NCI-H226 (cell line): ENCODE measurements at regions not wholly inside any gene's neighbourhood (a gene's known extent, or its start where the extent isn't known, plus 50 kb on each side); places are given as distances from the start of the nearest gene placed in this dataset.
"Not testable (repeated sequence)": the region's sequence is repeated elsewhere in the genome, so short reads cannot be mapped to it uniquely, and the experiment has no call there.

Experiments used
- DNase-seq: peaks from one replicate; pipeline ENCODE4 v3.0.0-alpha.2; 2015

DNA sequence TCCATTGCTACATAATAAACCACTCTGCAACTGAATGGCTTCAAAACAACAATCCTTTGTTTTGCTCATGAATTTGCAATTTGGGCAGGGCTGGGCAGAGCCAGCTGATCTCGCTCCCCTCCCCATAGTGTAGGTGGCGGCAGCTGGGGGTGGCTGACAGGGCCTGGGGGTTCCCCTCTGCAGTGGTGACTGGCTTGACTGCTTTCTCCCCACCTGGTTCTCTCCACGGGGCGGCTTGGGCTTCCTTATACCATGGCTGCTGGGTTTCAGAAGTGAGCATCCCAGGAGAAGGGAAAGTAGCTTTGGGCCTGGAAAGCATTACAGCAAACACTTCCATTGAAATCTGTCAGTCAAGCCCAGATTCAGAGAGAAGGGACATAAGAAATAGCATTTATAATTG, 129.7 kb upstream of the ZBTB40 start:
- DNase-seq: no peak

DNA sequence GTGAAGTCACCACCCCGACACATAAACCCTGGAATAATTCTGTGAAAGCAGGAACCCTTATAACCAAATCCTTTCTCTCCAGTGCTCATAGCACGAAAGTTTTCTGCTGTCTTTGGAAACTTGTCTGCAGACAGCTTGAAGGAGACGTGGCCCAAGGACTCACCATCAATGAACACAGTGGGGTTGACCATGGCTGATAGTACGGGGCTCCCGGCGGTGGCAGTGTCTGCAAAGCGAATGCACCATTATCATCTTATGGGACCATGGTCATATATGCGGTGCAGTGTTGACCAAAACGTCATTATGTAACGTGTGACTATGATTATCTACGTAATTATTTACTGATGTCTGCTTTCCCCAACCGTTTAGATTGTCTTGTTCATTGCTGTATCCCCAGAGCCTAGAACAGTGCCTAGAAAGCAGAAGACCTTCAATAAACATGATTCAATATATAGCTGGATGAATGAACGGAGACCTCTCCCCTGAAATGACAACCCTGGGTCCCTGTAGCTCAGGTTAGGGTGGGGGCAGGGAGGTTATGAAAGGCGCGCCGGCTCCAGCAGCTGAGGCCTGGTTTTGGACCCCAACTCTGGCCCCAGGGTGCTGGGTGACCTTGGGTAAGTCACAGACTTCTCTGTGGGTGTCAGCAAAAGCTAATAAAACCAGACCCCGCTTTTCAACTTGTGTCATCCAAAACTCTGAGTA, 128.4 kb upstream of the ZBTB40 start:
- no peak for DNase-seq

DNA sequence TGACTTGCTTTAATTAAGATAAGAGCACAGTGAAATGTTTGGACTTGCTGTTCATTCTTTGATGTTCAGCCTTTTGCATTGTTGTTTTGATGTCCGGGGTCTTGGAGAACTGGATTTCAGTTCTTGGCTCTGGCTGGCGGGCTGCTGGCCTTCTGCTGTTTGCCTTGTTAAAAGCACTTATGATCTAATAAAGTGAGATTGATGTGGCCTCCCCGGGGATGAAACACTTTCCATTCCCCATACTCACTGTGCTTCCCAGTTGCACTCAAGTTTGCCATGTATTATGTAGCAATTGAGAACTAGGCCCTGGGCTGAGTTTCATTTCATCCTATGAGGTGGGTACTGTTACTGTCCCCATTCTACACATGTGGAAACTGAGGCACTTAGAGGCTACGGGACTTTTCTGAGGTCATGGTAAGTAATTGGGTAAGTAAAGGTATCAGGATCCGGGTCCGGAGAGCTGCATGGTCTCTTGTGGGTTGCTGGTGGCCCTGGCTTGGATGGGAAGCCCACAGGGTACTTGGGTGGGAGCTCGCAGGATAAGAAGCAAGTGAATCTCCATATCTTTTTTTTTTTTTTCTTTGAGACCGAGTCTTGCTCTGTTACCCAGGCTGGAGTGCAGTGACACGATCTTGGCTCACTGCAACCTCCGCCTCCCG, 127.7 kb upstream of the ZBTB40 start:
- no peak for DNase-seq

DNA sequence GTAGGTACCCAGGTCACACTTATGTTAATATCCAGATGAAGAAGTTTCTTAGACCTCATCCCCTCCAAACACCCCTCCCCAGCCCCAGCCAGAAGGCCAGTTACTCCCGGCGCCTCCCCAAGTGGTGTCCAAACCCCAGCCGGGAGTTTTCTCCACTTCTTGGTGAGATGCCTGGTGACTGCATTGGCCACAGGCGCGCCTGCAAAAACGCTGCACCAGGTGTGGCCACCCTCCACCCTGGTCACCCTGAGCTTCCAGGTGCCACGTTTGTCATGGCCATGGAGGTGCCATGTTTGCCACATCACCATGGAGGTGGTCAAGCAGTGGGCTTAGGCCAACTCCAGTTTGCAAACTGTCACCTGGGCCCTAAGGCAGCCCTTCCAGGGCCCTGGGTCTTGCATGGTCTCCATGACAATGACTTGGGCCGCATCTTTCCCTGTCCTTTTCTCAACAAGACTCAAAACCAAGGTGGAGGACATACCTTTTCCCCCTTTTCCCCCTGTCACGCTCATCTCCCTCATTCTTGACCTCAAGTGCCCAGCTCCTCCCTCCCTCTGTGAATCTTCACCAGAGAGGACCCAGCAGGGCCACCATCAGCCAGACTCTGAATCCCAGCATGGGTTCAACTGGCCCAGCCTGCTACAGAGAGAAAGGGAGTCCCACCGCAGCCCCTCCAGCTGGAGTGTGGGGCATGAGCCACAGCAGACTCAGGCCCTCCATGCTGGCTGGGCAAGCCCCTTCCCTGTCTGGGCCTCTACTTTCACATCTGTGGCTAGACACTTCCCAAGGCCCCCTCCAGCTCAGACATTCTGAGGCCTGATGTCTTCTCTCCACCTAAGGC, 125.9 kb upstream of the ZBTB40 start:
- DNase-seq: no peak

DNA sequence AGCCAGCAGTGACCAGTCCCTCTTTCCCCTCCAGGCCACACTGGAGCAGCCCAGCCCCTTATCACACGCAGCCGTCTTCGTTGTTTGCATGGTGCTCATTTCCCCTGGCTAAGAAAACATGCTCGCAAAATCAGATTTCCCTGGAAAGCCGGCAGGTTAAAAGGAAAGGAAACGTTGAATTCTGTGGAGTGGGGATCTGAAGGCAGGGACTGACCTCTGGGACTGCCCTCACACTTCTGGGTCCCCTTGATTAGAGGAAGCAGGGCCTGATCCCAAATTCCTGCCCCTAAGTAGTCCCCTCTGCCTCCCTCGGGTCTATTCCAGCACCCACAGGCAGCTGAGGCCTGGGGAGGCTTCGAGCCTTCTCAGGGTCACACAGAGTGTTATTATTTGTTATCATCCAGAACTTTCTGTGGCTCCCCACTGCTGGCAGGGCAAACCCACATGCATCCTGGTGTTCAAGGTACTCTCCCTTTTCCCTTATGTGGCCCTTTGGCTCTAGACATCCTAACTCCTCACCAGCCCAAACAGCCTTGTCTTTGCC, 125.2 kb upstream of the ZBTB40 start:
- DNase-seq: no peak

DNA sequence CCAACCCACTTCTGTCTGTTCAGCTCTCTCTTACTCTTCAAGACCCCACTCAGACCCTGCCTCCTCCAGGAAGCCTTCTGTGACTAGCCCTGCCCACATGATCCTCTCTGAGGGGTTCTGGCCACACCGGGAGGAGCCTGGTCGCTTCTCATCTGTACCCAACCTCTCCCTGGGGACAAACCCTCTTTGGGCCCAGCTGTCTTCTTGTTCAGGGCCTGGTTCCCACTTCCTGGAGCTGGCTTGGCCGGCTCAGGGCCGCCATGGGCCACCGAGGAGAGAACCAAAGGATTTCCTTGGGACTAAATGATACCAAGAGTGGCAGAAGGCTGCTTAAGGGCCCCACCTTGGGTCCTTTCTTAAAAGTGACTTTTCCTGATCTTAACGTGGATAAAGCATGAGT, 124.7 kb upstream of the ZBTB40 start:
- DNase-seq: no peak

DNA sequence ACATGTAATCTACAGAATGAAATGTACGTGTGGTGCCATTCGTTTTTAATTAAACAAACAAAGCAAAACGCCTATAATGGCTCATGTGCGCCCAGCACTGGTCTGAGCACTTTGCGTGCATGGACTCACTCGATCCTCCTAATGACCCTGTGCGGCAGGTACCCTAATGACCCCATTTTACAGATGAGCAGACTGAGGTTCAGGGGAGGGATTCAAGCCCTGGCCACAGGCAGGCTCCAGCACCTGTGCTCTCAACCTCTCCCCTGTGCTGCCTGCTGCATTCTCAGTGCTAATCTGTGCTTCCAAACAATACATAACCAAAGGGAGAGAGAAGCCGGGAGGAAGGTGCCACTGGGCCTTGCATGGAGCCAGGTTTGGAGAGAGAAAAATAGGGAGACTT, 124.2 kb upstream of the ZBTB40 start:
- DNase-seq: no peak

DNA sequence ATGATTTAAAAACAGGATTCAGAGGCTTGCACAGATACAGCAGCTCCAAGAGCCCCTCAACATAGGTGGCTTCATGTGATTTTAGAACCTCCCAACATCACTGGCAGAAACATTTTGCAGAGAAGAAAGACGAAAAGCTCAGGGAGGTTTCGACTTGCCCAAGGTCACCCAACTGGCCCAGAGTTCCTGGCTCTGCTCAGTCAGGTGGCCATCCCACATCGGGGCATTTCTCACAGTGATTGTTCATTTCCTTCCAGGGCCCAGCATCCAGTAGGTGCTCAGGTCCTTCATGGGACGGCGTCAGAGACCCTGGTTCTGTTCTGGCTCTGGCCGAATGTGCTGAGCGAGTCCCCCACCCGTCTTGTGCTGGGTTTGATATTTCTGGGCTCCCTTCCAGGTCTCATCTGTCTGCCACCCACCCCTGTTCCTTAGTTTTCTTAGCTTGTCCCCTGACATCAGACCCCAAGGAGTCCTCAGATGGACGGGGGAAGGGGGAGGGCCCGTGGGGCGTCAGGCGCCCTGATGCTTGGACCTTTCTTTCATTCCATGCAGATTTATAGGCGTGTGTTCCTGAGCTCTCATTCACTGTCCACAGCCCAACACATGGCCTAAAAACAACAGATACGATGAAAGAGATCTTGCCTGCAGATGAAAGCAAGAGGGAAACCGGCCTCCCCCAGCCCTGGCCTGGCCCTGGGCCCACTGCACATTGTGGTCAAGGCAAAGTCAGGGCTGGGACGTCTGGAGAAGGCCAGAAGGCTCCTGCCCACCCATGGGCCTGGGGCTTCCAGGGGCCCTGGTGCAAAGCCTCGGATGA, 123.1 kb upstream of the ZBTB40 start:
- no peak for DNase-seq

DNA sequence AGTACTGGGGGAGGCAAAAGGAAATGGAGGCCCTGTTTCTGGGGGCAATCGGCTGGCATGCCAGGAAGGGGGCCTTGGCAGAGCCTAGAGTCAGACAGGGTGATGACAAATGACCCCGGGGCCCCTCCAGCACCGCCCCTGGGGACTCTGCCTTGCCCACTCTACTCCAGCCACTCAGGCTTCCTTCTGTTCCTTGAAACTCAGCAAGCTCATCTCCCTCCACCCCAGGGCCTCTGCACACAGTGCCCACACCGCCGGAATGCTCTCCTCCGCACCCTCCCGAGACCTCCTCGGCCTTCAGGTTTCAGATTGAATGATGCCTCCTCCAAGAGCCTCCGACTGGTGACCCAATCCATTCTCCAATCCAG, 122.5 kb upstream of the ZBTB40 start:
- DNase-seq: no peak

DNA sequence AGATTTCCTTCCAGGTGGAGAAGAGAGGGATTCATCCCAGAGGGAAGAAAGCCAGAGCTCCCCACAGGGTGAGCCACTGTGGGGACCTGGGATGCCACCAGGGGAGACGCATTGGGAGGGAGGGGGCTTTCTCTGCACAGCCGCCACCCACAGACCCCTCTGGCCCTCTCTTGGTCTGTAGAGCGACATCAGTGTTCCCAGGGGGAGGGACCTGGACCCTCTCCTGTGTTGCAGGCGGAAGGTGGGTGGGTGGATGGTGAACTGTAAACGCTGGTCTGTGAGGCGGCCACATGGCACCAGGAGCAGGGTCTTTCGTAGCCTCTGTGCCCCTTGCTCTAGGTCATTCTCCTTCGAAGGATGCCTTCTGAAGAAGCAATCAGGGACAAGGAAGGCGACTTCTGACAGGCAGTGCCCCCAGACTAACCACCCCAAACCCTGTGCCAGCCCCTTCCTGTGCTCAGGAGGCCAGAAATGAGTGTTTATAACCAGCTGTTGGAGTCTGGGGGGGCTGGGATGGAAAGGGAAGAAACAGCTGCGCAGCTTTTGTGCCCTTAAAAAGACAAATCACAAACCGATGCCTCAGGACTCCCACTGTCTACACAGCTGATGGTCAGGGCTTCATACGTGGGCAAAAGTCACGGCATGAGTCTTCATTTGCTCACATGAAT, 121.4 kb upstream of the ZBTB40 start:
- no peak for DNase-seq

DNA sequence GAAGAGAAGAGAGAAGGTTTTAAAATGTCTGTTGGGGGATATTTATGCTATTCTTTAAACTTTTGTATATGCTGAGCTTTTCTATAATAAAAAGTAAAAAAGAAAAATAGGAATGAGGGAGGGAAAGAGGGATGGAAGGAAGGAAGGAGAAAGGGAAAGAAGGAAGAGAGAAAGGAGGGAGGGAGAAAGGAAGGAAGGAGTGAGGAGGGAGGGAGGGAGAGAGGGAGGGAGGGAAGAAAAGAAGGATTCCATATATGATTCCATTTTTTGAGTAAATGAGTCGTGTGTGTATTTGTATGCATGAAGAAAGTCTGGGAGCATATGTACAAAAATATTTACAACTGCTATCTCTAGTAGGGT, 120.9 kb upstream of the ZBTB40 start:
- no peak for DNase-seq

DNA sequence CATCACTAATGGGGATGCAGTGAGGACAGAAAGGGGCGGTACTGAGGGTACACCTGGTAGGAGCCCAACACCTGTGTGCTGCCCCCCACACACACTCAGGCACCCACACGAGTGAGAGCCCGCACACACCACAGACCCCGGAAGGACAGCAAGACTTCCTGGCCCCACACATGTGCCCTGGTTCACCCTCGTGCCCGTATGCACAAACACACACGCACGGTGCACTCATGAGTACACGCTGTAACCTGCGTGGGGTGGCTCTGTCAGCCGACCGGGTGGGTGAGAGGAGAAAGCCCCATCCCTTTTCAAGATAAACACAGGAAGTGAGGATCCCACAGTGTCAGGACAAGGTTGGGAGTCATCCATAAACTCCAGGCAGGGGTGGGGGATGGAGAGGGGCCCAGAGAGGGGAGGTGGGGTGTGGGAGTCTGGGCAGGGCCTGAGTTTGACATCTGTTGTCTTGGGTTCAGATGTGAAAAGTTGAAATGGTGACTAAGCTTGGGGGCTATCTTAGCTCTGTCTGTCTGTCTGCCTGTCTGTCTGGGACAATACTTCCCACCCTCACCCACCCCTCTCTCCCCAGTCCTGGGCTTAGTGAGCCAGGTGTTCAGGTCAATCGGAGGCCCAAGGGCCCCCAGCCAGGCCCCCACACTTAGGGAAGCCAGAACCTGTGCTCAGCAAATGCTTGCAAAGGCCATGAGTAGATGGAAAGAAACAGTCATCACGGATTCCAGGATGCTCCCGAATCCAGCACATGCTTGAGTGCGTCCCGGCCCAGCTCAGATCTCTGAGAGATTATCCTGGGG, 119.8 kb upstream of the ZBTB40 start:
- DNase-seq: no peak

DNA sequence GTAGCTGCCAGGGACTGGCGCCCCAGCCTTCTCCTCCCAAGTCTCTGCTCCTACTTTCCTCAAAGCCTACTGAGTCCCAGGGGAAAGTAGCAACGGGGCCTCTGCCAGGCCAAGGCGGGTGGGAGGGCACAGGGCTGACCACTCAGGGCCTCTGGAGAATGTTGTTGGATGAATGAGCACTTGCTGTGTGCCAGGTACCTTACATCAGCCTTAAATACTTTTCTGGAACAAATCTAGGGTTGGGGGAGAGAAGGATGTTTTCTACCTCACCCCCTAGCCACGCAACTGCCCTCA, 119.3 kb upstream of the ZBTB40 start:
- DNase-seq: no peak

DNA sequence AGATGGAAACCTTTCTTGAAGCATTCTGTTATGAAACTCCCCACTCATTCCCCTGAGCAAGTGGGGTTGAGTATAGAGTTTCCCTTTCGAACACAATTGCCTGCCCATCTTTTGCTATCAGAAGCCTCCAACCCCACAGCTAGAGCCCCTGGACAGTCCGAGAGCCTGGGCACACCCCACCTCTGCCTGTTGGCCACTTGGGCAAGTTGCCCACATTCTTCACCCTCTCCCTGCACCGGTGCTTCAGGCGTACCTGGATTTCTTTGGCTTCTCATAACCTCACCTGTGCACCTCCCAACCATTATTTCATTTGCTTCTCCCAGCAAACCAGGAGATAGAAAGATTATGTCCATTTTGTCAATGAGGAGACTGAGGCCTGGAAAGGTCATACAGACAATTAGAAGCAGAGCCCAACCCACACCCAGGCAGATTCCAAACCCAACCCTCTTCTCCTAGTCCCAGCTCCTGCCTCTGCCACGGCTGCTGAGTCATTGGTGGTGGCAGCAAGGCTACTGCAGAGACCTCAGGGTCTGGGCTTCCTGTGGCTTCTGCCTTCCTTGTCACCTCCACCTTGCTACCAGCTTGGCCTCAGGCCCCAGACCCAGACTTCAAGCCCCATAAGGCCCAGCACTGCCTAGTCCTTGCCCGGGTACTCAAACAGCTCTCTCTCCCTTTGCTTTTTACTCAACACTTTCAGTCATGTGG, 118.7 kb upstream of the ZBTB40 start:
- no peak for DNase-seq

DNA sequence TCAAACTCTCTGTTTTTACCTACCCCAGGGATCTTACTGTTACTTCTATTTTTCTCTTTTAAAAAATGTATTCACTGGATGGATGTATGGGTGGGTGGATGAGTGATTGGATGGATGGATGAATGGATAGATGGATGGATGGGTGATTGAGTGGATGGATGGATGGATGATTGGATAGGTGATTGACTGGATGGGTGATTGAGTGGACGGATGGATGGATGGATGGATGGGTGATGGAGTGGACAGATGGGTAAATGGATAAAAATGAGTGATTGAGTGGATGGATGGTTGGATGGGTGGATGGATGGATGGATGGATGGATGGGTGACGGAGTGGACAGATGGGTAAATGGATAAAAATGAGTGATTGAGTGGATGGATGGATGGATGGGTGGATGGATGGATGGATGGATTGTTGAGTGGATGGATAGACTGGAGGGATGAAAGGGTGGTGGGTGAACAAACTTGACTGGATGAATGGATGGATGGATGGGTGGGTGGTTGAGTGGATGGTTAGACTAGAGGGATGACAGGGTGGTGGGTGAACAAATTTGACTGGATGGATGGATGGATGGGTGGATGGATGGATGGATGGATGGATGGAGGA, 118.0 kb upstream of the ZBTB40 start:
- no peak for DNase-seq

DNA sequence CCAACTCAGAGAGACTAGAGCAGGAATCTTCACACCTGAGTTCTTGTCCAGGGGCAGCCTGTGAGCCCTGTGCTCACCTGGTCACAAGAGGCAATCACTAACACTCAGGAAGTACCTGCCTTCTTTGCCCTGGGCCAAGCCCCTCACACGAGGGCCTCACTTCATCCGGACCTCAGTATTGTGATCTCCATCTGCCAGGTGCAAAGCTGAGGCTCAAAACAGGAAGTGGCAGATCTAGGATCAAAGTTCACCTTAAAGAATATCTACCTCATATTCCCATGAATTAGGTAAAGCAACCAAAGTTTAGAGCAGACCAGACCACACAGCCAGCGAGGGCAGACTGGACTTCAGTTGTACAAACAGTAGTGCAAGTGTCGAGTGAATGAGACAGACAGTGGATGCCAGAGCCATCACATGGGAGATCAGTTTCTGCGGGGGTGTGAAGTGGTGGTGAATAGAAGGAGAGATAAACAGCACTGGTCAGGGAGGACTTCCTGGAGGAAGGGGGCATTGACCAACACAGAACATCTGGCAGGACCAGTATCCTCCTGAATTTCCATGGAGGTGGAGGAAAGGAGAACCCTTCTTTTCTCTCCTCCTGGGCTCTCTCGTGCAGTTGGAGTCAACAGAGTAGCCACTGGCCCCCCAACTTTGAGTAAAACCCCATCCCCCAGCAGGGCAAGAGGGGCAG, 116.6 kb upstream of the ZBTB40 start:
- DNase-seq: no peak

DNA sequence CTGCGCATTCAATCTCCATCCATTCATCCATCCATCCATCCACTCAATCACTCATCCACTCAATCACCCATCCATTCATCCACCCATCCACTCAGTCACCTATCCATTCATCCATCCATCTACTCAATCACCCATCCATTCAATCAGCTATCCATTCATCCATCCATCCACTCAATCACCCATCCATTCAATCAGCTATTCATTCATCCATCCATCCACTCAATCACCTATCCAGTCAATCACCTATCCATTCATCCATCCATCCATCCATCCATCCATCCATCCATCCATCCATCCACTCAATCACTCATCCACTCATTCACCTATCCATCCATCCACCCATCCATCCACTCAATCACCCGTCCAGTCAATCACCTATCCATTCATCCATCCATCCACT, 115.4 kb upstream of the ZBTB40 start:
- DNase-seq: not testable (repeated sequence)

DNA sequence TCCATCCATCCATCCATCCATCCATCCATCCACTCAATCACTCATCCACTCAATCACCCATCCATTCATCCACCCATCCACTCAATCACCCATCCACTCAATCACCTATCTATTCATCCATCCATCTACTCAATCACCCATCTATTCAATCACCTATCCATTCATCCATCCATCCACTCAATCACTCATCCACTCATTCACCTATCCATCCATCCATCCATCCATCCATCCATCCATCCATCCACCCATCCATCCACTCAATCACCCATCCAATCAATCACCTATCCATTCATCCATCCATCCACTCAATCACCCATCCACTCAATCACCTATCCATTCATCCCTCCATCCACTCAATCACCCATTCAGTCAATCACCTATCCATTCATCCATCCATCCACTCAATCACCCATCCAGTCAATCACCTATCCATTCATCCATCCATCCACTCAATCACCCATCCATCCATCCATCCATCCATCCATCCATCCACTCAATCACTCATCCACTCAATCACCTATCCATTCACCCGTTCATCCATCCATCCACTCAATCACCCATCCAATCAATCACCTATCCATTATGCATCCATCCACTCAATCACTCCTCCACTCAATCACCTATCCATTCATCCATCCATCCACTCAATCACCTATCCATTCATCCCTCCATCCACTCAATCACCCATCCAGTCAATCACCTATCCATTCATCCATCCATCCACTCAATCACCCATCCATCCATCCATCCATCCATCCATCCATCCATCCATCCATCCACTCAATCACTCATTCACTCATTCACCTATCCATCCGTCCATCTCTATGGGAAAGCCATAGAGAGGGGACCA, 114.7 kb upstream of the ZBTB40 start:
- DNase-seq: not testable (repeated sequence)
